ENCODE measurements at regions not wholly inside any gene's neighbourhood (a gene's known extent, or its start where the extent isn't known, plus 50 kb on each side); places are given as distances from the start of the nearest gene placed in this dataset.

DNA sequence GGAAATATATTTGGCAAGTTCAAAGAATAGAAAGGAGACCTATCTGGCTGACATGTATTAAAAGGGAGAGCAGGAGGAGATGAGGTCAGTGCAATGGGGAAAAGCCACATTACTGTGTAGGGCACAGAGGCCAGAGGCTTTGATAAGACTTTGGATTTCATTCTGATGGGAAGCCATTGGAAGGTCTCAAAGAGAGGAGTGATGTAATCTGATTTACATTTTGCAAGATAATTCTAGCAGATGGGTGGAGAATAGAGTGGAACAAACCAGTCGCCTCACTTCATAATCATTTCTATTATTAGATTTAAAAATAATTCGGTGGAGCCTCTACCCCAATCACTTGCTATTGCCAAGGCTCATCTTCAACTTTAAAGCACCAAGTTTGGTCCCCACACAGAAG, 278.4 kb upstream of the ZC3H12C start:
- TF ChIP-seq SIN3A (IDR thresholded peaks at IDR 0.05; ENCODE audit: borderline replicate concordance, low read depth, low read length), result no peak
- TF ChIP-seq NFIC (IDR thresholded peaks at IDR 0.05; ENCODE audit: borderline replicate concordance), result no peak
- Histone ChIP-seq H3K27ac (ENCODE audit: low read depth in 2 of 2, low read length in 1 of 2) (no peak overlapping the region), H3K4me1 (ENCODE audit: control insufficient read depth in 1 of 2, insufficient read depth in 2 of 2, low read depth in 1 of 2, low read length in 1 of 2) (no peaks in the 10 kb centered on the region), H3K9ac (no peak overlapping the region), H2AFZ (ENCODE audit: low read depth) (no peak overlapping the region), H3K36me3 (replicated peaks in 1 of 2; ENCODE audit: control insufficient read depth in 1 of 2, insufficient read depth in 2 of 2, low read length in 1 of 2) (no peaks in the 10 kb centered on the region), H4K20me1 (ENCODE audit: insufficient read depth) (no peaks in the 10 kb centered on the region), H3K4me3 (ENCODE audit: low read depth in 2 of 2, low read length in 1 of 2) (no peak overlapping the region), H3K9me3 (no peaks in the 10 kb centered on the region), H3K79me2 (ENCODE audit: insufficient read depth) (no peaks in the 10 kb centered on the region), H3K9me2 (no peaks in the 10 kb centered on the region), H3F3A (replicated peaks; ENCODE audit: insufficient read depth) (no peaks in the 10 kb centered on the region), H3K27me3 (ENCODE audit: insufficient read depth) (no peaks in the 10 kb centered on the region), H3K4me2 (no peak overlapping the region)
- no peak for DNase-seq
- ChIA-PET CTCF (interaction anchor here (0.7 kb wide), 1 partner anchor 320 kb away, joined by 3 read pairs; no protein-coding TSS in a partner anchor), POLR2A (no interaction called here)
- WGBS (ENCODE audit: low lambda C conversion rate), result 17% methylated on average over 2 of the region's 2 CpGs

DNA sequence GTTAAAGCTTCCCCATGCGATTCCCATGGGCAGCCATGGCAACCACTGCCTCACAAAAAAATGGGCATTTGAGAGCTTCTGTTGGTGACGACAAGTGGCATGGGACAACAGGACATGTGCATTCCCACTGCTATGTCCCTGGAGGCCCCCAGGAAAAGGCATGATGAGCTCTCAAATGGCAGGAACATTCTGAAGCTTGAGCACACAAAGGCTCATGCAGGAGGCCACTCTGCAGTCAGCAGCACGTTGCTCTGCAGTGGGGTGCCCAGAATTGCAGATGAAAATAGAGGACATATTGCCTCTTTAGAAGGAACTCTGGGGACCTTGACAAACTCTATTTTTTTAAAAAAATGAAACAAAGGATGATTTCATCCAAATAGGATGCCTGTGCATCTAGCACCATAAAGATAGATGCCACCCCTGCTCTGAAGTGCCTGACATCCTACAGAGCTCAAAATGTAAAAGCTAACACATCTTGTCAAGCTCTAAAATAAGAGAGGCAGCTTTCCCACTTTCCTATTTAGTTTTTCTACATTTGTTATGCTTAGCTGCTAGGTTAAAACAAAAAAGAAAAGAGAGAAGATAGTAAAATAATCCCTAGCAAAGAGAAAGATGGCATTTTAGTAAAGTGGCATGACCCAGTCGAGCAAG, 277.6 kb upstream of the ZC3H12C start:
- no peak overlapping the region for H3K27ac ChIP-seq (ENCODE audit: low read depth in 2 of 2, low read length in 1 of 2)
- H3K4me3 ChIP-seq (ENCODE audit: low read depth in 2 of 2, low read length in 1 of 2), result no peak overlapping the region
- H3K27me3 ChIP-seq (ENCODE audit: insufficient read depth), result no peaks in the 10 kb centered on the region
- WGBS (ENCODE audit: low lambda C conversion rate), result 44% methylated on average over 4 of the region's 4 CpGs
- H2AFZ ChIP-seq (ENCODE audit: low read depth), result no peak overlapping the region
- H4K20me1 ChIP-seq (ENCODE audit: insufficient read depth), result no peaks in the 10 kb centered on the region
- H3K9me3 ChIP-seq, result no peaks in the 10 kb centered on the region
- no peaks in the 10 kb centered on the region for H3K79me2 ChIP-seq (ENCODE audit: insufficient read depth)
- CTCF ChIA-PET, result no interaction called here
- H3K9me2 ChIP-seq, result no peaks in the 10 kb centered on the region
- no peak for TF ChIP-seq GABPA (IDR thresholded peaks at IDR 0.05; ENCODE audit: low read depth)
- TF ChIP-seq POLR2AphosphoS5 (IDR thresholded peaks at IDR 0.05; ENCODE audit: low read depth, low read length), result no peak
- TF ChIP-seq, protein P1, sequence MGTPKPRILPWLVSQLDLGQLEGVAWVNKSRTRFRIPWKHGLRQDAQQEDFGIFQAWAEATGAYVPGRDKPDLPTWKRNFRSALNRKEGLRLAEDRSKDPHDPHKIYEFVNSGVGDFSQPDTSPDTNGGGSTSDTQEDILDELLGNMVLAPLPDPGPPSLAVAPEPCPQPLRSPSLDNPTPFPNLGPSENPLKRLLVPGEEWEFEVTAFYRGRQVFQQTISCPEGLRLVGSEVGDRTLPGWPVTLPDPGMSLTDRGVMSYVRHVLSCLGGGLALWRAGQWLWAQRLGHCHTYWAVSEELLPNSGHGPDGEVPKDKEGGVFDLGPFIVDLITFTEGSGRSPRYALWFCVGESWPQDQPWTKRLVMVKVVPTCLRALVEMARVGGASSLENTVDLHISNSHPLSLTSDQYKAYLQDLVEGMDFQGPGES (IDR thresholded peaks at IDR 0.05; ENCODE audit: low read depth, low read length), result no peak
- no peak for TF ChIP-seq MXI1 (IDR thresholded peaks at IDR 0.05; ENCODE audit: low read depth, low read length)
- TF ChIP-seq, protein P2, sequence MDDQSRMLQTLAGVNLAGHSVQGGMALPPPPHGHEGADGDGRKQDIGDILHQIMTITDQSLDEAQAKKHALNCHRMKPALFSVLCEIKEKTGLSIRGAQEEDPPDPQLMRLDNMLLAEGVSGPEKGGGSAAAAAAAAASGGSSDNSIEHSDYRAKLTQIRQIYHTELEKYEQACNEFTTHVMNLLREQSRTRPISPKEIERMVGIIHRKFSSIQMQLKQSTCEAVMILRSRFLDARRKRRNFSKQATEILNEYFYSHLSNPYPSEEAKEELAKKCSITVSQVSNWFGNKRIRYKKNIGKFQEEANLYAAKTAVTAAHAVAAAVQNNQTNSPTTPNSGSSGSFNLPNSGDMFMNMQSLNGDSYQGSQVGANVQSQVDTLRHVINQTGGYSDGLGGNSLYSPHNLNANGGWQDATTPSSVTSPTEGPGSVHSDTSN (IDR thresholded peaks at IDR 0.05), result no peak
- no peak for TF ChIP-seq TCF12 (IDR thresholded peaks at IDR 0.05)
- TF ChIP-seq FOXM1 (IDR thresholded peaks at IDR 0.05; ENCODE audit: low read depth), result no peak
- TF ChIP-seq FOXJ3 (CRISPR knock-in tag; IDR thresholded peaks at IDR 0.05), result no peak
- TF ChIP-seq RCOR1 (IDR thresholded peaks at IDR 0.05; ENCODE audit: low read length), result no peak
- no peak for TF ChIP-seq YY1 (IDR thresholded peaks at IDR 0.05; ENCODE audit: low read depth)
- TF ChIP-seq, protein P3, sequence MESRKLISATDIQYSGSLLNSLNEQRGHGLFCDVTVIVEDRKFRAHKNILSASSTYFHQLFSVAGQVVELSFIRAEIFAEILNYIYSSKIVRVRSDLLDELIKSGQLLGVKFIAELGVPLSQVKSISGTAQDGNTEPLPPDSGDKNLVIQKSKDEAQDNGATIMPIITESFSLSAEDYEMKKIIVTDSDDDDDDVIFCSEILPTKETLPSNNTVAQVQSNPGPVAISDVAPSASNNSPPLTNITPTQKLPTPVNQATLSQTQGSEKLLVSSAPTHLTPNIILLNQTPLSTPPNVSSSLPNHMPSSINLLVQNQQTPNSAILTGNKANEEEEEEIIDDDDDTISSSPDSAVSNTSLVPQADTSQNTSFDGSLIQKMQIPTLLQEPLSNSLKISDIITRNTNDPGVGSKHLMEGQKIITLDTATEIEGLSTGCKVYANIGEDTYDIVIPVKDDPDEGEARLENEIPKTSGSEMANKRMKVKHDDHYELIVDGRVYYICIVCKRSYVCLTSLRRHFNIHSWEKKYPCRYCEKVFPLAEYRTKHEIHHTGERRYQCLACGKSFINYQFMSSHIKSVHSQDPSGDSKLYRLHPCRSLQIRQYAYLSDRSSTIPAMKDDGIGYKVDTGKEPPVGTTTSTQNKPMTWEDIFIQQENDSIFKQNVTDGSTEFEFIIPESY (IDR thresholded peaks at IDR 0.05; ENCODE audit: borderline replicate concordance, low read depth), result no peak
- TF ChIP-seq FOSL2 (IDR thresholded peaks at IDR 0.05; ENCODE audit: borderline replicate concordance, low read depth), result no peak
- H3K9ac ChIP-seq, result no peak overlapping the region
- DNase-seq, result no peak
- no peak overlapping the region for H3K4me2 ChIP-seq
- H3F3A ChIP-seq (replicated peaks; ENCODE audit: insufficient read depth), result no peaks in the 10 kb centered on the region
- no peaks in the 10 kb centered on the region for H3K36me3 ChIP-seq (replicated peaks in 1 of 2; ENCODE audit: control insufficient read depth in 1 of 2, insufficient read depth in 2 of 2, low read length in 1 of 2)
- POLR2A ChIA-PET, result interaction anchor here (0.6 kb wide), 1 partner anchor 668 kb away, joined by 4 read pairs; no protein-coding TSS in a partner anchor
- H3K4me1 ChIP-seq (ENCODE audit: control insufficient read depth in 1 of 2, insufficient read depth in 2 of 2, low read depth in 1 of 2, low read length in 1 of 2), result no peaks in the 10 kb centered on the region

Data from SK-N-SH (cell line).